ENCODE measurements at regions not wholly inside any gene's neighbourhood (a gene's known extent, or its start where the extent isn't known, plus 50 kb on each side); places are given as distances from the start of the nearest gene placed in this dataset.

DNA sequence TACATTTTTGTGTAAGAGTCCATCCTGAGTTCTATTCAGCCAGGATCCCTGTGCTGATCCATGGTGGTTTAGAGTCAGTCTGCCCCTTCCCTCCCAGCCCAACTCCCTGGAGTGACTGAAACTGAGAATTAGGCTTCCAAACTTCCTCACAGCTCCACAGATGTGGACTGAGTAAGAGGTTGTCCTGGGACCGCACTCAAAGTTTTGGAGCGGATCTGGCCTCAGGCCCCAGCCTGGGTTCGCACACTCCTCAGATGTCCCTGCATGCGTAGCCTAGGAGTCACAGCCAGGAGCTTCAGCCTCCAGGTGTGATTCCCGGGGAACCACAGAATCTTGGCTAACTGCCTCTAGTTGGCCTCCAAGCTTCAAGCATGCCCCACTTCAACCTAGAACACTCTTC, 218.1 kb downstream of the C7orf25 start:
- DNase-seq (no peak), ATAC-seq (no peak)
- intact Hi-C loops (cut with DNase I, micrococcal nuclease): loop anchor here in 1 of 2 donors (10.0 kb wide), 2 partner anchors 469 to 719 kb away; no protein-coding TSS in a partner anchor

DNA sequence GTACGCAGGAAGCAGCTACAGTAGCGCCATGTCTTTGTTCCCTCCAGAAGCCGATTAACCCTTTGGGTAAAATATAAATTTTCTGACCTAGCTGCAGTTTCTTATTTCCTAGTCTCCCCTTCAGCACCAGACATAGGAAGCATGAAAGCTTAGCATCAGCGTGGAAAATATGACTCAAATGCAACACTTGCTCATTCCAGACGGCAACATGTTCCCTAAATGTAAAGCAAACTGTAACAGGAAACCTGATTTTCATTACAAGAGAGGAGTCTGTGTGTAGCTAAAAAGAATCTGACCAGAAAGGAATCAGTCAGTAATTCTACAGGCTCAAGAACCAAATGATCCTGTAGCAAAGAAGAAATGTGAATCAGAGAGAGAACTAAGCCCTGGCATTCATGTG, 219.2 kb downstream of the C7orf25 start:
- ATAC-seq: no peak
- DNase-seq: no peak
- intact Hi-C loops (cut with DNase I, micrococcal nuclease): loop anchor here in 1 of 2 donors (10.0 kb wide), 2 partner anchors 468 to 718 kb away; no protein-coding TSS in a partner anchor

DNA sequence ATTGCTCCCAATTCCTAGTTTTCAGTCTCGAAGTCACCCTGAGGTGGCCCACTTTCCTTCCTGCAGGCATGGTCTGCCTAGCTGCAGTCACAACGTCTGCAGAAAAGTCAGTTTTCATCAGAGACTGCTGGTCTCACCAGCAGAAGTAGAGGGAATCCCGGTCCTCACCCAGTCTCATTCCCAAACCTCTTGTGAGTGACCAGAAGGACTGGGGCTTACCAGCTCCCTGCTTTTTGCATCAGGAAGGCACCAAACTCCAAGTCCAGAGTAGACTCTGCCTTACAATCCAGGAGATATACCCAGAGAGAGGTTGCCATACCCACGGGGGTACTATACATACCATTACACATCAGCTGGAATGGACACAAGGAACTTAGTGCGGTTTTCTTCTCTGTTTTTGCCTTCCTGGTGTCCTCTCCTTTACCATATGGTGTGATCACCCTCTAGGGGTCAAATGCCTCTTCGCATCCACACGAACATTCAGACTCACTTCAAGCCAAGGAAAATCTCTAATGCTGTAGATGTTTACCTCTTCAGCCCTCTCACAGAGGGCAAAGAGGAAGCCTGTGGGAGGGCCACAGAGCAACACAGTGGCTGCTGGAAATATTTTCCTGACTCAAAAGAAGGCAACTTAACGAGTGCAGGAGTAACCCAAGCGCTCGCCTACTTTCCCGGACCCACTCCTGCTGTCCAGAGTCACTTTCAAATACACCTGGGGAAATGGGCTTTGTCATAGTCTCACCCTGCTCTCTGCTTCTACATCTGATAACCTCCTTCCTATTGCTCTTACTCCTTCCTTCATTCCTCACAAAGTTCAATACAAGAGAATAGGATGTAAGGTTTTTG, 220.9 kb downstream of the C7orf25 start:
- ATAC-seq: peak; percentile 60
- intact Hi-C loops (cut with DNase I, micrococcal nuclease): loop anchor here in 1 of 2 donors (10.0 kb wide), 2 partner anchors 466 to 716 kb away; no protein-coding TSS in a partner anchor
- DNase-seq: no peak

DNA sequence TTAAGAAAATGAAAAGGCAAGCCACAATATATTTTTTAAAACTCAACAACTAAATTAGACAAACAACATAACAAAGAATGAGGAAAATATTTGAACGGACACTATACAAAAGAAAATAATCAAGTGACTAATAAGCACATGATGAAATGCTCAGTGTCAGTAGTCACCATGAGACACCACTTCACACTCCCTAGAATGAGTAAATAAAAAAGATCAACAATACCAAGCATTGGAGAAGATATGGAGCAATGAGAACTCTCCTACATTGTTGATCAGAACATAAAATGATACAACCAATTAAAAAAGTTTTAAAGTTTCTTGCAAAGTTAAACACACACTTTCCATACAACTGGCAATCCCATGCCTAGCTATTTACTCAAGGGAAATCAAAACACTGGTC, 222.2 kb downstream of the C7orf25 start:
- ATAC-seq: no peak
- DNase-seq: no peak
- intact Hi-C loops (cut with DNase I, micrococcal nuclease): loop anchor here in 1 of 2 donors (10.0 kb wide), 2 partner anchors 465 to 715 kb away; no protein-coding TSS in a partner anchor

DNA sequence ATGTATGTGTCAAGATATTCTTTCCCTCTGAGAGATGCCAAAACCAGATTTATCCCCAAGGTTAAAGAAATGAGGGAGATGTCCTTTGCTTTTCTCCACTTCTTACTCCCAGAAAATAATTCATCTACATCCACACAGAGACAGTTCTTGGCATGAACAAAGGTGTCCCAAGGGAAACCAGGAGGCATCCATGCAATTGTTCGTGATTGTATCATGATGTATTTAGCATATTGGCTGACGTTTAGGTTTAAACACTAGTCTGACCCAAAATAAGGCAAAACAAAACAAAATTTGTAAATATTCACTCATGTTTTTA, 223.9 kb downstream of the C7orf25 start:
- ATAC-seq: no peak
- DNase-seq: no peak
- intact Hi-C loops (cut with DNase I, micrococcal nuclease): no loop called here

DNA sequence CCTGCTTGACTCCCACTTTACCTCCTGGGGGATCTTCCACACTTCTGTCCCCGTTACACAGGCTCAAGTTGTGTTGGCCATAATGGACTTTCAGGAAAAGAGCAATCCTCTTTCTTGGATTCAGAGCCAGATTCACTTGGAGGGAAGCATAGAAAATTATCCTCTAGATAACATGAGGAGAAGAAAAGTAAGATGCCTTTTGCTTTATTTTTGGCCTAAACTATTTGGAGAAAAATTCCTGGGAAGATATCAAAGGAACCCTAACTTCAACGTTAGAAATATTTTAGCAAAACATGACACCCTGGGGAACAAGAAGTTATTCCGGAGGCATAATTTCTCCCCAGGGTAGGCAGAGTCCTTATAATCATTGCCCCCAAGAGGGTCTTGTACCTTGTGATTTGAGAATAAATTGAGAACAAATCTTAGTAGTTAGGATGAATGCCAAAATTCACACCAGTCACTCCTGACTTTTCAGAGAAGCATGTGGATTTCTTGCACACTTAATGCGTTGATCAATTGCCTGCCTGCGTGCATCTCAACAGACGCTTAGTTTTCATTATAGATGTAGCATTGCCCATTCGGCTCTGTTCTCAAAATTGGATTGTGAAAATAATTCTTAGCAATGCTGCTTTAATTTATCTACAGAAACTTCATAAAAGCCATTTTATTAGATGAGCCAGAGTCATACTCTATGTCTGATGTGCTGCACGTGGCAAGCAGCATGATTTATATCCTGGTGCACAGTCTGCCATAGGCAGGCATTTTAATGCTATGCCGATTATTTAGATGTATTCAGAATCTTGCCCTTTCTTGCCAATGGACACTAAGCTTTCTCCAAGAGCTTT, 224.4 kb downstream of the C7orf25 start:
- DNase-seq (no peak), ATAC-seq (no peak)
- intact Hi-C loops (cut with DNase I, micrococcal nuclease): no loop called here

DNA sequence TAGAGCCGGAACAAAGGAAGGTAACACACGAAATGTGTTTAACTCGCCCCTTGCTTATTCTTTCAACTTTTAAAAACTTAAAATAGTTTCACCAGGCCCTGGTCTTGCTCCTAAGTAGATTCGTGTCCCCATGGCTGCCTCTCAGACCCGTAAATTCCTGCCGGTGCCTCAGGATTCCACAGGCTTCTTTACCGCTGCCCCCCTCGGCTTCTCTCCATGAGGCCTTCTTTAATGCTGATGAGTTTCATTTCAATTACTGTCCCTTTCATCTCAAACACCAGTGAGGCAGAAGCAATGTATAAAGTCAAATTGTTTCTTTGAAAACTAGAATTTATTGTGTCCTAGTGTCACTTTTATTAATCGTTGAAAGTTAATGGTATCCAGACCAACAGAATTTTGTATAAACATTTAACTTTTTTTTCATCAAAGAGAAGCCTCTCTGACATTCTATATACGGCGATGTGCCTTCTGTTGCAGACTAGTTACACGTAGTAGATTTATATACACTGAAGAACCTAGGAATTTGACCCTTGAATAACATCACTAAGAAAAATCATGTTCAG, 225.2 kb downstream of the C7orf25 start:
- ATAC-seq (no peak), DNase-seq (no peak)
- intact Hi-C loops (cut with DNase I, micrococcal nuclease): no loop called here

DNA sequence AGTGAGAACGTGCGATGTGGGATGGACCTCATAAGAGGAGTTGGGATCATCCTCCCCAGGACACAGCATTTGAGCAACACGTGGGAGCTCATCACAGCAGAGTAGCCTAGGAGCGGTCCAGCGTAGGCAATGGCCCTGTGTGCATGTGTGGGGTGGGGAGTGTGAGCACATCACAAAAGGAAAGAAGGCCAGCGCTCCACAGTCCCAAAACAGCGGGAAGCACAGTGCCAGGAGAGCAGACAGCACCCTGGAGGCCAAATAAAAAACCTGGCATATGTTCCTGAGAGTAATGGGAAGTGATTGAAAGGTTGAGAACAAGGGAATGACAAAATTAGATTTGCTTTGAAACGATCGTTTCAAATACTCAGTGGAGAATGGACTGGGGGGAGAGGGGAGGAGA, 226.0 kb downstream of the C7orf25 start:
- DNase-seq (no peak), ATAC-seq (no peak)
- intact Hi-C loops (cut with DNase I, micrococcal nuclease): no loop called here

DNA sequence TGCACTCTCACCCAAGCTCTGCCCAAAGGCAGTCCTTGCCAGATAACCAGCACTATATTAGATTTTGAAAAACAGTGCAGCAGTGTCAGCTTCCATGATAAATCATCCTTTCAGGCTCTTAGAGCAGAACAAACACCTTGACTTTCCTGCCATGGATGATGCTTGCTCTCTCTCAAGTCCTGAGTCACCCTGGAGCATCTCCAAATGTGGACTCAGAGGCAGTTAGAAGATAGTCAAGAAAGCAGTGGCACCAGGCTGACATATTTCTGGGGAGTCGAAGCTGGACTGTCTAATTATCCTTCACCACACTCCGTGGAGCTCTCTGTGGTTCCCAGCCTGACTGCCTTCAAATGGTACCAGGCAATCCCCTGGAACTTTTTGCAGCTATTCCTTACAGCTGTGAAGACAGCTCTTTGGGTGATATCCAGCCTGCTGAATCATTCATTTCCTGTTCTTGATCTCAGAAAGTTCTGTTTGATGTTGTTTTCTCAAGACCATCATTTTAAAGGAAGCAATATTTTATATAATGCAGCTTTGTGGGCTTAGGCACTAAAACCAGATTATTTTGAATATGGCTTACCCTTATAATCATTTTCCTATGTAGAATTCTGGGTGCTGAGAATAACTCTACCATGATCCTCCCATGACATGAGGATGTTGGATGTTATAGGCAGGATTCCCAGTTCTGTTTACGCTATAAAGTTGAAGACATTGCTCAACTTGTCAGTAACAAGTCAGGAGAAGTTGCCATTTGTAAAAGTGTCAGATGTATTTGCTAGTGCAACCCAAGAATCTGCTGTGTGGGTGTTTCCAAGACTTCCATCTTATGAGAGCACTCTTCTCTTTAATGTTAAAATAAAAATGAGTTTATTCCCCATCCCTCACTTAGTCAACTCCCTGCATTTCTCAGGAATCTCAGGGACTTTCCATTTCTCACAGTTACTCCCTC, 233.8 kb downstream of the C7orf25 start:
- ATAC-seq (no peak), DNase-seq (peak in 1 of 2 donors; percentile 9)
- intact Hi-C loops (cut with DNase I, micrococcal nuclease): no loop called here

DNA sequence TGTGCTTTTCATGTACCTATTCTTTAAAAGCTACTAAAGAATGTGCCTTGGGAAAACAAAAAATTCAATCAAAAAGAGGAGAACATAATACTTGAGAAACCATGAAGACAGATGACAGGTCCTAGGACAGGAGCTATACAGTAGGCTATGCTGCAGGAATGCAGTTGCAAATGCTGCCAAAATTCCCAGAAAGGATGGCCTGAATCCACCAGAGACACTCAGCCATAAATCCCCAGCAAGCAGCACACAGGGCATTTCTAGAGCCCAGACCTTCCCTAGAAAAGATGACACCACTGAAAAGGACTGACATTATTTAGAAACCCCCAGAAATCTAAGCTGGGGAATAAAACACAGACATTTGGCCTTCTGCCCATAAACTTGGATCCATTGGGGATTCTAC, 237.3 kb downstream of the C7orf25 start:
- no peak for ATAC-seq
- intact Hi-C loops (cut with DNase I, micrococcal nuclease): no loop called here
- no peak for DNase-seq

DNA sequence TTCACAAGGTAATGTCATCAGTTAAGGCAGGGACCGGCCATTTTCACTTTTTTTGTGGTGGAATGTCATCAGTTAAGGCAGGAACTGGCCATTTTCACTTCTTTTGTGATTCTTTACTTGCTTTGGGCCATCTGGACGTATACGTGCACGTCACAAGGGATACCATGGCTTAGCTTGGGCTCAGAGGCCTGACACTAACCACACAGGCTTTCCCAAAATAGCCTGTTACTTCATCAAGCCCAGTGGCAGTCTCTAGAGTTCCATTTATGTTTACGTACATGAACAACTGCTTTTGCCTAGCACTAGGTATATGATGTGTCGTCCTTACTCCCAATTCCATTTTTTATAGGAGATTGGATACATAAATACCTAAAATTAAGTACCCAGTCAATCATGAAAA, 237.9 kb downstream of the C7orf25 start:
- no peak for ATAC-seq
- no peak for DNase-seq
- intact Hi-C loops (cut with DNase I, micrococcal nuclease): no loop called here

DNA sequence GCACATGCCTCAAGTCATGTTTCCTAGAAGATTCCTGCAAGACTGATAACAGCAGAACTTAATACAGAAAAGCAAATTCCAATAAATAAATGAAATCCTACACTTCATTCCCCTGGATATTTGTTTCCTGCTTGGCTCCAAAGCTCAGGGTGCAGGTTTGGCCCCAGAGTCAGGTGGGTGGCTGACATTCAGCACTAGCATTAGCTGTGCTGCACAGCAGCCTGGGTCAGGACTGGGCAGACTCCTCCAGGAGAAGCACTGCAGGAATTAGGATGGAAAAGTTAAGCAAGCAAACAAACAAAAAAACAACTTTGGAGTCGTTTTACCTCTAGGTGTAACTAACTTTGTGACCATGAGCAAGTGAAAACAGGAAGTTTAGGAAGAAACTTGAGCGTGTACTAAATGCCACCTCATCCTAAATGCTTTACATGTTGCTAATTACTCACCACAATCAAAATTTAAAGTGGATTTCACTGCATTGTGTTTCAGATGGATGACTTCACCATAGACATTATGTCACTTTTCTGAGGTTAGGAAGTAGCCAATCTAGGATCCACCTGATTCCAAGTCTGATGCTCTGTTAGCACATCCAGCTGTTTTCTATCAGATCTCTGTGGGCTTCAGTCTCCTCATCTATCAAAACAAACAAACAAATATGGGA, 239.4 kb downstream of the C7orf25 start:
- DNase-seq: no peak
- intact Hi-C loops (cut with DNase I, micrococcal nuclease): no loop called here
- ATAC-seq: no peak

DNA sequence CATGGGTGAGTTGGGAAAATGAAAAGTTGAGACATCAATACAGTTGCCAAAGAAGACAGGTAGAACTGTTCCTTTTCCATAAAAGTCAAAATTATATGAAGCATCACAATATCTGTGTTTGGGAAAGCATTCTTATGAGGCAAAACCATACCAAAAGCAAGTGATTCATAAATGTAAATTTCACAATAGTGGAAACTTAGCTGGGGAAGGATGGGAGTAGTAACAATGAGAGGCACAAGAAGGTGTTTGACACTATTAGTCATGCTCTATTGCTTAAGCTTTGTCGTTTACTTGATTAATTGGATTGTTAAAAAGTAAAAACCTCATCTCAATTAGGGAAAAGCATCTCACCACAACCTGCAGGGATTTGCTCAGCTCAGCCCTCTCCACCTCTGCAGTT, 240.2 kb downstream of the C7orf25 start:
- ATAC-seq: no peak
- intact Hi-C loops (cut with DNase I, micrococcal nuclease): no loop called here
- DNase-seq: no peak

DNA sequence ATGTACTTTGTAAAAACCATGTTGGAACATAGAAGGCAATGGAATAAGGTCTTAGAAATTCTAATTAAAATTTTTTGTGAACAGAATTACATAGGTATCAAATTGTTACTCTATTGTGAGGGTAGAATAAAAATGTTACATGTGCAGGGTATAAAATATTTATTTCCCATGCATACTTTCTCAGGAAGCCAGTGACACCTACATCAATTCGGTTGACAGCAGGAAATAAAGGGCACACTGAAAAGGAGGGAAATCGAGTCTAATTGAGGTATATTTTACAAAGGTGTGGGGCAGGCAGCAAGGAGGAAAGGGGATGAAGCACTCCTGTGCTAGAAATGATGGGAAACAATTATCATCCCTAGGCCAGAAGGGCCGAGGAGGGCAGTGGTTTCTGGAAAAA, 244.9 kb downstream of the C7orf25 start:
- no peak for ATAC-seq
- intact Hi-C loops (cut with DNase I, micrococcal nuclease): no loop called here
- no peak for DNase-seq

DNA sequence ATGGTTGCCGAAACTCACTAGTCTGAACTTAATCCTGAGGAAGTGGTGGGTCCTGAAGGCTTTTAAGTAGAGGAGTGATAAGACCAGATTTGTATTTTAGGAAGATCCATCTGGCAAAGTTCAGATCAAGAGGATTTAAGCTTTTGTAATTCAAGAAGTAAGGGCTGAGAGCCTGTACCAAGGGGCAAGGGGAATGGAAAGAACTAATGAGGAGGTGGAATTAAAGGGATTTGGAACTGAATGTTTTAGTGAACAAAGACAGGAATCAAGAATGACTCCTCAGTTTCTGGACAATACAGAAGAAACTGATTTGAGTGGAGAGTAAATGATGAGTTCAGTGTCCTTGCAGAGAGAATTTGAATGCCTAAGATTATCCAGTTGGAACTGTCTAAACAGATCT, 249.0 kb downstream of the C7orf25 start:
- no peak for ATAC-seq
- no peak for DNase-seq
- intact Hi-C loops (cut with DNase I, micrococcal nuclease): no loop called here

DNA sequence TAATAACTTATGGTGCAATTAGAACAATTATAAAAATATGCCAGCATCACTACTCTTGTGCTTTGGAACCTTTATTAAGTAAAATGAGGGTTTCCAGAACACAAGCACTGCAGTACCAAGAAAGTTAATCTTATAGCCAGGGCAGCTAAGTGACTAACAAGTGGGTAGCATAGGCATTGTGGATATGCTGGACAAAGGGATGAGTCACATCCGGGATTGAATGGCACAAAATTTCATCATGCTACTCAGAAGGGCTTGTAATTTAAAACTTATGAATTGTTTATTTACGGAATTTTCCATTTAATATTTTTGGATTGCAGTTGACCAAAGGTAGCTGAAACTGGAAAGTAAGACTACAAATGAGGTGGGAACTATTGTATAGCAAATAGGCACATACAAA, 250.6 kb downstream of the C7orf25 start:
- no peak for DNase-seq
- no peak for ATAC-seq
- intact Hi-C loops (cut with DNase I, micrococcal nuclease): no loop called here

DNA sequence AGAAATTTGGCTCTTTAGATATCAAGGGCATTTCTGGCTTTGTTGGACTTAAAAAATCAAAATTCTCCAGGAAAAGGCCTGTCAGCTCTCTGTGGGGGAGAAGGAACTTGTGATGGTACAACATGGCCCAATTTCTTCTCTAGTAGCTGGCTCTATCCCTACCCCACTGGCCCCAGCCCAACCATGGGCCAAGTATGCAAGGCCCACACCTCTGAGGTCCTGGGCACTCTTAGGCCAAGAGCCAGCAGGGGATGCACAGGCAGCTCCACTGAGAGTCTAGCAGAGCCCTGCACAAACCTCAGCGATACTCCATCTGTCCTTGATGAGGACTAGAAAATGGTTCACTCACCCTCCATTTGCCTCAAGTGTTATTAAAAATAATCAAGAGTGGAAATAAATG, 261.2 kb downstream of the C7orf25 start:
- intact Hi-C loops (cut with DNase I, micrococcal nuclease): no loop called here
- ATAC-seq (no peak), DNase-seq (no peak)

DNA sequence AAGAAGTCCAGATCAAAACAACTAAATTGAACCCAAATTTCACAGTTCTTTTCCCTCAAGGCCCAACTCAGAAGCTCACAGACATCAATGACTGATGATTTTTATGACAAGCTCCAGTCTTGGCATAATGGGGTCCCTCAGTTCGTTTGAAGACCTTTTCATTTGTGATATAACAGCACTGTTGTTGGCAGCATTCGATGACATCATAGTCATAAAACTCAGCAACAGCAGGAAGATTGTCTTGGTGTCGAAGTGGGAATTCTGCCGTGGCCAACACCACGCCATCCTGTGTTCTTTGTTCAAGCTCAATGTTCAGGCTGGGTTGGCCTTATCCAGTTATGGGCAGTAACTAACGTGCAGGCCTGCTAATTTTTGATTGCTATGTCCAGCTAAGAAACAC, 261.7 kb downstream of the C7orf25 start:
- intact Hi-C loops (cut with DNase I, micrococcal nuclease): no loop called here
- ATAC-seq: no peak
- DNase-seq: no peak
